ENCODE measurements at regions not wholly inside any gene's neighbourhood (a gene's known extent, or its start where the extent isn't known, plus 50 kb on each side); places are given as distances from the start of the nearest gene placed in this dataset.
A peak's percentile ranks its signal among the peaks of the same experiment; 100 is the strongest.

DNA sequence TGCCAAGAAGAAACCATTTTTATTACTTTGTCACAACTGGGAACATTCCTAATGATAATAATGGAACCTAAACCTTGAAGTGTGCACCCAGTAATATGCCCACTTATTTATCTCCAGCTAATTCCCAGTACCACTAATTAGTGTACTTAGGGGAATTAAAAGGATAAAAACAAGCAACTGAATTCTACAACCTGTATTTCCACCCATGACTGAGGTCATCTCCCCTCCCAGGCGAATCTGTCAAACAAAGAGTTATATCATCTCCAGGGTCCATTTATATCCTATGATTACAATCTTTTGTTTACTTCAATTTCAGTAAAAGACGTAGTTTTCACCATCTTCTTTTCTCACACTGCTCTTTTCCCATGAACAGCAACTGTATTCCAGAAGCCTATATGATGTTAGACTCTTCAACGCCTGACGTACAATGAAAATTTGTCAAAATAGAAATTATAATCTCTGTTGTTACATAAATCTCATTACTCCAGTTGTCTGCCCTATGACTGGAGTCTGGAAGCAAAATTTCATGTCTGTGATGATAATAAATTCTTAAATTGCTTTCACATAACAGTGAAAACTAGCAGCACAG is 177.6 kb downstream of the GOLIM4 start:
- Histone ChIP-seq H3K4me1 (ENCODE audit: insufficient read depth, low read length) (no peaks in the 10 kb centered on the region), H3K4me3 (ENCODE audit: low read depth in 1 of 2, low read length in 2 of 2) (no peak overlapping the region), H3K27ac (ENCODE audit: low read length) (no peak overlapping the region), H3K9me3 (ENCODE audit: insufficient read depth, low read length, severe bottlenecking) (no peaks in the 10 kb centered on the region), H3K27me3 (ENCODE audit: insufficient read depth, low read length, poor library complexity) (no peaks in the 10 kb centered on the region), H3K36me3 (ENCODE audit: insufficient read depth, low read length) (no peaks in the 10 kb centered on the region), H2AFZ (ENCODE audit: low read depth, low read length) (no peak overlapping the region), H3K4me2 (ENCODE audit: insufficient read depth, low read length) (no peak overlapping the region), H3K79me2 (ENCODE audit: insufficient read depth, low read length) (no peaks in the 10 kb centered on the region), H4K20me1 (ENCODE audit: insufficient read depth, low read length) (no peaks in the 10 kb centered on the region), H3K9ac (ENCODE audit: low read depth, low read length) (no peak overlapping the region)
- TF ChIP-seq, protein P1, sequence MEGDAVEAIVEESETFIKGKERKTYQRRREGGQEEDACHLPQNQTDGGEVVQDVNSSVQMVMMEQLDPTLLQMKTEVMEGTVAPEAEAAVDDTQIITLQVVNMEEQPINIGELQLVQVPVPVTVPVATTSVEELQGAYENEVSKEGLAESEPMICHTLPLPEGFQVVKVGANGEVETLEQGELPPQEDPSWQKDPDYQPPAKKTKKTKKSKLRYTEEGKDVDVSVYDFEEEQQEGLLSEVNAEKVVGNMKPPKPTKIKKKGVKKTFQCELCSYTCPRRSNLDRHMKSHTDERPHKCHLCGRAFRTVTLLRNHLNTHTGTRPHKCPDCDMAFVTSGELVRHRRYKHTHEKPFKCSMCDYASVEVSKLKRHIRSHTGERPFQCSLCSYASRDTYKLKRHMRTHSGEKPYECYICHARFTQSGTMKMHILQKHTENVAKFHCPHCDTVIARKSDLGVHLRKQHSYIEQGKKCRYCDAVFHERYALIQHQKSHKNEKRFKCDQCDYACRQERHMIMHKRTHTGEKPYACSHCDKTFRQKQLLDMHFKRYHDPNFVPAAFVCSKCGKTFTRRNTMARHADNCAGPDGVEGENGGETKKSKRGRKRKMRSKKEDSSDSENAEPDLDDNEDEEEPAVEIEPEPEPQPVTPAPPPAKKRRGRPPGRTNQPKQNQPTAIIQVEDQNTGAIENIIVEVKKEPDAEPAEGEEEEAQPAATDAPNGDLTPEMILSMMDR (IDR thresholded peaks at IDR 0.05; ENCODE audit: borderline replicate concordance, extremely low read depth, low read length, poor library complexity, severe bottlenecking): no peak
- TF ChIP-seq EZH2 (IDR thresholded peaks at IDR 0.05; ENCODE audit: borderline replicate concordance, low read depth, low read length, severe bottlenecking): no peak
- ATAC-seq (ENCODE audit: insufficient read depth, low read depth) (no peak), DNase-seq (no peak)

DNA sequence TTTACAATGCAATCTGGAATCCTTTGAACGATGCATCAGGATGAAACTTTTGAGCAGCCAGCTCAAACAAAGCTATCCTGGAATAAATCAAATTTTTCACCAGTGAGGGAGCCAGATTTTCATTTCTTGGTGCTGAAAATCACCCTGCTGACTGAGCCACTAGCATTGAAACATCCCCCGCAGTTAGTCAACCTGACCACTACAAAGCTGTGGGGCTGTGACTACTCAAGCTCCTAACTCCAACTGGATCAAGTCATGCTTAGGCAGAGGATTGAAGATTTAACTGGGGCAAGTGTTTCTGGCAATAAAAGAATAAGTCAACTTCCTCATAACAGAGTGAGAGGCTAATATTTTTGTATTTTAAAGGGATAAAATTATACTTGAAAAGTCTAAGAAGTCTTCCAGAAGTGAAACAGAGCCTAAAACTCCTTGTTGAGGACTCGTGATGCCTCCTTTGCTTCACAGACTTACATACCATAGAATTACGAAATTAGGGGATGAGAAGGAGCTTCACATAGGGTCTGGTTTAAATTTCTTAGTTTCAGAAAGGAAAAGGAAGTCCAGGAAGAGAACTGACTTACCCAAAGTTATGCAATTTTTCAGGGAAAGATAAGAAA is 177.8 kb downstream of the SERPINI1 start:
- no peaks in the 10 kb centered on the region for H3K27me3 ChIP-seq (ENCODE audit: insufficient read depth, low read length, poor library complexity)
- no peaks in the 10 kb centered on the region for H3K9me3 ChIP-seq (ENCODE audit: insufficient read depth, low read length, severe bottlenecking)
- no peak overlapping the region for H3K4me3 ChIP-seq (ENCODE audit: low read depth in 1 of 2, low read length in 2 of 2)
- H3K79me2 ChIP-seq (ENCODE audit: insufficient read depth, low read length): no peaks in the 10 kb centered on the region
- H2AFZ ChIP-seq (ENCODE audit: low read depth, low read length): no peak overlapping the region
- no peak for DNase-seq
- no peak overlapping the region for H3K27ac ChIP-seq (ENCODE audit: low read length)
- H3K4me1 ChIP-seq (ENCODE audit: insufficient read depth, low read length): no peaks in the 10 kb centered on the region
- no peak overlapping the region for H3K9ac ChIP-seq (ENCODE audit: low read depth, low read length)
- no peak overlapping the region for H3K4me2 ChIP-seq (ENCODE audit: insufficient read depth, low read length)
- peak; percentile 45; the same call in 1 of the 3 replicates for ATAC-seq (ENCODE audit: insufficient read depth, low read depth)
- no peaks in the 10 kb centered on the region for H3K36me3 ChIP-seq (ENCODE audit: insufficient read depth, low read length)
- TF ChIP-seq, protein P1 (IDR thresholded peaks at IDR 0.05; ENCODE audit: borderline replicate concordance, extremely low read depth, low read length, poor library complexity, severe bottlenecking): no peak
- no peak for TF ChIP-seq EZH2 (IDR thresholded peaks at IDR 0.05; ENCODE audit: borderline replicate concordance, low read depth, low read length, severe bottlenecking)
- H4K20me1 ChIP-seq (ENCODE audit: insufficient read depth, low read length): no peaks in the 10 kb centered on the region

DNA sequence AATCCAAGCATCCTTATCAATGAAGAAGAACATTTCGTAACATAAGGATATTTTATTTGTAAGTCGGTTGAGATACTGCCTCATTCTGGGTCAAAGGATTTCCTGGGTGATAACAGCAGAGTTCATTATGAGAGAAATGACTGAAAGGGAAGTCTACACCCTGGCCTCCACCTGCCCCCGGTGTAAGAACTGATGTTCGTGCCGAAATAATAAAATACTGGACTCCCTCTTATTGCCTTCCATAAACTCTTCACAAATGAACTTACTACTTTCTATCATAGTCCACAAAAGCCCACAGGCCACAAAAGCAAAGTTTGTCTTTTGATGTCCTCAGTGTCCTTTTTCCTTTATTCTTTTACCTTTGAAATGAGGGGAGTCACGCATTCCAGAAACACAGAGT is 174.4 kb downstream of the SERPINI1 start:
- no peaks in the 10 kb centered on the region for H3K79me2 ChIP-seq (ENCODE audit: insufficient read depth, low read length)
- H3K27ac ChIP-seq (ENCODE audit: low read length): no peak overlapping the region
- no peaks in the 10 kb centered on the region for H3K9me3 ChIP-seq (ENCODE audit: insufficient read depth, low read length, severe bottlenecking)
- H3K27me3 ChIP-seq (ENCODE audit: insufficient read depth, low read length, poor library complexity): no peaks in the 10 kb centered on the region
- no peak overlapping the region for H2AFZ ChIP-seq (ENCODE audit: low read depth, low read length)
- no peaks in the 10 kb centered on the region for H3K36me3 ChIP-seq (ENCODE audit: insufficient read depth, low read length)
- no peak overlapping the region for H3K4me3 ChIP-seq (ENCODE audit: low read depth in 1 of 2, low read length in 2 of 2)
- DNase-seq (no peak), ATAC-seq (ENCODE audit: insufficient read depth, low read depth) (no peak)
- no peaks in the 10 kb centered on the region for H4K20me1 ChIP-seq (ENCODE audit: insufficient read depth, low read length)
- TF ChIP-seq, protein P1 (IDR thresholded peaks at IDR 0.05; ENCODE audit: borderline replicate concordance, extremely low read depth, low read length, poor library complexity, severe bottlenecking): no peak
- no peak for TF ChIP-seq EZH2 (IDR thresholded peaks at IDR 0.05; ENCODE audit: borderline replicate concordance, low read depth, low read length, severe bottlenecking)
- H3K4me1 ChIP-seq (ENCODE audit: insufficient read depth, low read length): no peaks in the 10 kb centered on the region
- no peak overlapping the region for H3K9ac ChIP-seq (ENCODE audit: low read depth, low read length)
- no peak overlapping the region for H3K4me2 ChIP-seq (ENCODE audit: insufficient read depth, low read length)

Data from DND-41 (cell line).